HG03139 (cell line): ENCODE measurements at regions not wholly inside any gene's neighbourhood (a gene's known extent, or its start where the extent isn't known, plus 50 kb on each side); places are given as distances from the start of the nearest gene placed in this dataset.
"Not testable (repeated sequence)": the region's sequence is repeated elsewhere in the genome, so short reads cannot be mapped to it uniquely, and the experiment has no call there.

Experiments used
- ATAC-seq: cut with Tn5 transposase; IDR thresholded peaks from one replicate; pipeline ENCODE4 v1.9.1; 2021; ENCODE audit not compliant: unreplicated experiment

GRCh38 chr1:95876276-95876675 lies 642.3 kb downstream of the RWDD3 start:
- no peak for ATAC-seq

GRCh38 chr1:95879498-95880050 lies 645.6 kb downstream of the RWDD3 start:
- ATAC-seq, result no peak

GRCh38 chr1:95888941-95889390 lies 655.0 kb downstream of the RWDD3 start:
- ATAC-seq, result no peak

- no peak for ATAC-seq
These were observed 655.4 kb downstream of the RWDD3 start for GRCh38 chr1:95889400-95889799.

- no peak for ATAC-seq
These were observed 659.9 kb downstream of the RWDD3 start for GRCh38 chr1:95893921-95894320.

- no peak for ATAC-seq
These were observed 669.0 kb downstream of the RWDD3 start for GRCh38 chr1:95903060-95903459.

GRCh38 chr1:95905818-95906395 lies 671.9 kb downstream of the RWDD3 start:
- ATAC-seq, result no peak

- ATAC-seq, result not testable (repeated sequence)
These were observed 677.7 kb downstream of the RWDD3 start for GRCh38 chr1:95911739-95912138.

GRCh38 chr1:95916616-95917015 lies 682.6 kb downstream of the RWDD3 start:
- ATAC-seq, result no peak

- no peak for ATAC-seq
These were observed 690.7 kb downstream of the RWDD3 start for GRCh38 chr1:95924684-95925083.

GRCh38 chr1:95926331-95926730 lies 692.3 kb downstream of the RWDD3 start:
- ATAC-seq, result no peak

- ATAC-seq, result no peak
These were observed 693.1 kb downstream of the RWDD3 start for GRCh38 chr1:95927061-95927460.

GRCh38 chr1:95935719-95936118 lies 701.7 kb downstream of the RWDD3 start:
- ATAC-seq, result no peak

GRCh38 chr1:95941121-95941798 lies 707.2 kb downstream of the RWDD3 start:
- no peak for ATAC-seq

GRCh38 chr1:95948023-95948422 lies 714.0 kb downstream of the RWDD3 start:
- no peak for ATAC-seq

GRCh38 chr1:95951371-95952102 lies 717.5 kb downstream of the RWDD3 start:
- ATAC-seq, result no peak

- ATAC-seq, result no peak
These were observed 719.0 kb downstream of the RWDD3 start for GRCh38 chr1:95953015-95953414.

GRCh38 chr1:95954585-95954984 lies 720.6 kb downstream of the RWDD3 start:
- no peak for ATAC-seq

GRCh38 chr1:95956215-95956614 lies 722.2 kb downstream of the RWDD3 start:
- ATAC-seq, result no peak

- no peak for ATAC-seq
These were observed 723.7 kb downstream of the RWDD3 start for GRCh38 chr1:95957748-95958147.

- ATAC-seq, result no peak
These were observed 732.9 kb downstream of the RWDD3 start for GRCh38 chr1:95966866-95967265.

- no peak for ATAC-seq
These were observed 740.6 kb downstream of the RWDD3 start for GRCh38 chr1:95974586-95974985.
